ENCODE measurements at regions not wholly inside any gene's neighbourhood (a gene's known extent, or its start where the extent isn't known, plus 50 kb on each side); places are given as distances from the start of the nearest gene placed in this dataset.

DNA sequence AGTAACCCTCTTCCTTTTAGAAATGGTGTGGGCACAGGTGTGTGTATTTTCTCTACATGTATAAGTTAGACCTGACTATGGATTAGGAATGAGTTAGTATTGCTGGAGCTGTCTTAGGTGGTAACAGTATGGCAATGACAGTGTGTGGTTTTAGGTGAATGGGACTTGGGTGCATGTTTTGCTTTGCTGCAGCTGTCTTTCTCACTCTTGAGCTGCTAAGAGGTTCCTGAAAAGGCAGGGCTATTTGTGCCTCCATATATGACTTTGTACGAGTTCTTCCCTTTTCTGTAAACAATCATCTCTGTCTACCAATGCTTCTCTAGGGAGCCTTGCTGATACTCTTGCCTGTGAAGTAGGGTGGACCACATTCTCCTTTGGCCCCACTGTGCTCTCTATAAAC, 234.8 kb upstream of the HHIP start:
- H4K20me1 ChIP-seq (replicated peaks; ENCODE audit: control insufficient read depth, insufficient read depth, low read length): no peaks in the 10 kb centered on the region
- H3K27me3 ChIP-seq (ENCODE audit: control insufficient read depth in 2 of 2, insufficient read depth in 2 of 2, low read length in 2 of 2): no peaks in the 10 kb centered on the region
- no peak for ATAC-seq
- ChIA-PET POLR2A (no interaction called here), CTCF (ENCODE audit: low intra/inter-chr PET ratio) (no interaction called here)
- no peaks in the 10 kb centered on the region for H3K9me3 ChIP-seq (replicated peaks; ENCODE audit: control insufficient read depth, insufficient read depth, low read depth, low read length)
- H3K27ac ChIP-seq (ENCODE audit: extremely low read depth, low read depth, low read length): no peak overlapping the region
- no peaks in the 10 kb centered on the region for H3K9me1 ChIP-seq (ENCODE audit: control insufficient read depth, insufficient read depth, low read length)
- H3K4me3 ChIP-seq: no peak overlapping the region
- no peaks in the 10 kb centered on the region for H3K79me2 ChIP-seq (ENCODE audit: control insufficient read depth, insufficient read depth, low read length)
- BruUV-seq (replicated peaks): no TSS peak
- H3K4me1 ChIP-seq (replicated peaks in 1 of 2; ENCODE audit: control insufficient read depth in 2 of 2, insufficient read depth in 2 of 2, low read length in 2 of 2): no peaks in the 10 kb centered on the region
- in situ Hi-C loops (cut with MboI): no loop called here
- no peak overlapping the region for H2AFZ ChIP-seq (ENCODE audit: low read depth, low read length)
- no peak for DNase-seq (ENCODE audit: extremely low read depth in 1 of 4, low spot score in 3 of 4)
- TF ChIP-seq ZNF764 (CRISPR knock-in tag; IDR thresholded peaks at IDR 0.05; ENCODE audit: low read depth) (no peak), ETS2 (tag; IDR thresholded peaks at IDR 0.05; ENCODE audit: borderline replicate concordance, poor library complexity, severe bottlenecking) (no peak), RBM39 (optimal IDR thresholded peaks at IDR 0.05; ENCODE audit: low read depth, low read length) (no peak)
- TF ChIP-seq, protein P1, sequence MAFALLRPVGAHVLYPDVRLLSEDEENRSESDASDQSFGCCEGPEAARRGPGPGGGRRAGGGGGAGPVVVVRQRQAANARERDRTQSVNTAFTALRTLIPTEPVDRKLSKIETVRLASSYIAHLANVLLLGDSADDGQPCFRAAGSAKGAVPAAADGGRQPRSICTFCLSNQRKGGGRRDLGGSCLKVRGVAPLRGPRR (CRISPR knock-in tag; IDR thresholded peaks at IDR 0.05): no peak
- TF ChIP-seq, protein P2, sequence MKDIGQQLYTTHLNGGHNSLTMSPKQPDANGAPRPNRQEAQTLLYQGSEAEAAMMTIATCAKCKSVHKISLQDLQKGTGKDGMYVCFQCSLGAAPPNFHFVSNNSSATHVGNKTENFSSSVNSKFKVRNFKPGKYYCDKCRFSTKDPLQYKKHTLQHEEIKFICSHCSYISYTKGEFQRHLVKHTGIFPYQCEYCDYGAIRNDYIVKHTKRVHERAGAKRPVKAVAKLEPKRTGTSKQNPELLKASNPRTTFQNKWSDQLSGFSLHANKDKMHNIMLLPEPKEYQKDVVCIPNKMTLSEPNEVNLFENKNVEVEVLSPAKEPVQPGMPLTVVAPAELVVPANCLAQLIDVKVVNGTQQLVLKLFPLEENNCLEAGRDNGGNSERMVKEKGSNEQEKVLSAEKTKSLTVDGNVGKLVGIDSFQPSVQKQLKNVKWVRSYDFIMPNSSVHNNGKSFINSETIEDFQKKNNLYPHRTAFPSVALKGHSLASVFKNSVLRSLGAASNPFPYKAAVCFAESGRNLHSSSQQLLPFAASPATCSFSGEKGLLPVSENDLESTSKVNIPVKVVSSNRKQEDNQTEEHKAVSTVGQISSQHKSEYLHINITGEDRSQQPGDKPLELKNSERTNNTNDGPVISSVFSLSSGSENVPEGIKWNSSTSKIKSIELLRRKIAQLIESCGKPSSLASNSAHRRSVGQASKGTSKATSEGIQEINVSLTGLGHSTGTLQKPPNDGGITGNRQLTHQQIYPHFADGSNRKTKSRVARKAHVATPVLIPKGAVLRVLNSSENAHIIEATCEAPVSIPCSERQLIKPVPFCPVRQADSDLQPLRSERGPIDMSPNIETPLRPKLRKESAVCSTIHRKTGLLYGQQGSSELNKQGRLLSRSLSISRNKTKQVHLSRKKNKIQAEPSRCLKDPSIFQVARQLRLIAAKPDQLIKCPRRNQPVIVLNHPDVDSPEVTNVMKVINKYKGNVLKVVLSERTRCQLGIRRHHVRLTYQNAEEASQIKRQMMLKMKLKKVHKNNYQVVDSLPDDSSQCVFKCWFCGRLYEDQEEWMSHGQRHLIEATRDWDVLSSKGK (CRISPR knock-in tag; IDR thresholded peaks at IDR 0.05): no peak
- H3K4me2 ChIP-seq (ENCODE audit: insufficient read depth, low read length): no peak overlapping the region
- 0% methylated on average over 1 of the region's 1 CpG for WGBS (ENCODE audit: insufficient coverage, low coverage, missing lambda C conversion rate)
- H3K36me3 ChIP-seq (ENCODE audit: control insufficient read depth, insufficient read depth, low read length): no peaks in the 10 kb centered on the region
- FAIRE-seq: no peak
- intact Hi-C loops (cut with micrococcal nuclease): no loop called here
- H3K9ac ChIP-seq (ENCODE audit: insufficient read depth in 1 of 2, low read depth in 2 of 2, low read length in 2 of 2): no peak overlapping the region
